22Rv1 (cell line): ENCODE measurements at regions not wholly inside any gene's neighbourhood (a gene's known extent, or its start where the extent isn't known, plus 50 kb on each side); places are given as distances from the start of the nearest gene placed in this dataset.

Experiments
- H3K27ac ChIP-seq: fragments of 450-650 bp; 2 replicates; pipeline ENCODE4 v1.5.1; 2017
- CTCF ChIP-seq: fragments of 450-650 bp; IDR thresholded peaks from 2 replicates; pipeline ENCODE4 v1.5.1; 2017; ENCODE audit warnings: mild to moderate bottlenecking
- ZFX ChIP-seq: fragments of 450-650 bp; IDR thresholded peaks from 2 replicates; pipeline ENCODE4 v1.6.1; 2017; ENCODE audit warnings: antibody characterized with exemption, borderline replicate concordance

GRCh38 chr5:156036640-156037039 lies 290.3 kb upstream of the SGCD start:
- no peak overlapping the region for H3K27ac ChIP-seq
- TF ChIP-seq CTCF: no peak
- TF ChIP-seq ZFX: no peak

- TF ChIP-seq CTCF: no peak
- TF ChIP-seq ZFX: no peak
- no peak overlapping the region for H3K27ac ChIP-seq
These were observed 289.6 kb upstream of the SGCD start for GRCh38 chr5:156037151-156037909.

GRCh38 chr5:156042726-156043125 lies 284.2 kb upstream of the SGCD start:
- H3K27ac ChIP-seq: no peak overlapping the region
- TF ChIP-seq CTCF (no peak), ZFX (no peak)

GRCh38 chr5:156043351-156043750 lies 283.6 kb upstream of the SGCD start:
- no peak overlapping the region for H3K27ac ChIP-seq
- TF ChIP-seq CTCF (no peak), ZFX (no peak)

GRCh38 chr5:156051972-156052371 lies 275.0 kb upstream of the SGCD start:
- TF ChIP-seq ZFX: no peak
- TF ChIP-seq CTCF: peak; percentile 15; the same call in 1 of the 2 replicates
- H3K27ac ChIP-seq: no peak overlapping the region

GRCh38 chr5:156052656-156053055 lies 274.3 kb upstream of the SGCD start:
- no peak for TF ChIP-seq ZFX
- TF ChIP-seq CTCF: no peak
- no peak overlapping the region for H3K27ac ChIP-seq

- TF ChIP-seq ZFX (no peak), CTCF (no peak)
These were observed 273.9 kb upstream of the SGCD start for GRCh38 chr5:156053056-156053455.

More at GRCh38 chr5:156053056-156053455, 273.9 kb upstream of the SGCD start:
- H3K27ac ChIP-seq: no peak overlapping the region
